NCI-H2029 (cell line): ENCODE measurements at regions not wholly inside any gene's neighbourhood (a gene's known extent, or its start where the extent isn't known, plus 50 kb on each side); places are given as distances from the start of the nearest gene placed in this dataset.
"Not testable (repeated sequence)": the region's sequence is repeated elsewhere in the genome, so short reads cannot be mapped to it uniquely, and the experiment has no call there.

Experiments
- DNase-seq: peaks from one replicate; lab custom pipeline; 2025; lab: John Stamatoyannopoulos, UW

- no peak for DNase-seq
These were observed 297.7 kb upstream of the NUDT12 start for GRCh38 chr5:103860327-103860726.

- DNase-seq, result not testable (repeated sequence)
These were observed 295.8 kb upstream of the NUDT12 start for GRCh38 chr5:103858367-103858766.

- no peak for DNase-seq
These were observed 288.5 kb upstream of the NUDT12 start for GRCh38 chr5:103851091-103851490.

GRCh38 chr5:103849934-103850333 lies 287.3 kb upstream of the NUDT12 start:
- no peak for DNase-seq

GRCh38 chr5:103847060-103847459 lies 284.5 kb upstream of the NUDT12 start:
- DNase-seq, result no peak

- no peak for DNase-seq
These were observed 280.3 kb upstream of the NUDT12 start for GRCh38 chr5:103842936-103843335.

- no peak for DNase-seq
These were observed 278.0 kb upstream of the NUDT12 start for GRCh38 chr5:103840600-103840999.

GRCh38 chr5:103834216-103834615 lies 271.6 kb upstream of the NUDT12 start:
- DNase-seq, result no peak

GRCh38 chr5:103829585-103829984 lies 267.0 kb upstream of the NUDT12 start:
- no peak for DNase-seq

- no peak for DNase-seq
These were observed 265.4 kb upstream of the NUDT12 start for GRCh38 chr5:103827976-103828375.

GRCh38 chr5:103821361-103821760 lies 258.8 kb upstream of the NUDT12 start:
- no peak for DNase-seq

GRCh38 chr5:103808464-103809106 lies 246.0 kb upstream of the NUDT12 start:
- peak; percentile 48 for DNase-seq

- no peak for DNase-seq
These were observed 242.1 kb upstream of the NUDT12 start for GRCh38 chr5:103804711-103805110.

GRCh38 chr5:103801681-103802080 lies 239.1 kb upstream of the NUDT12 start:
- no peak for DNase-seq

GRCh38 chr5:103800741-103801495 lies 238.3 kb upstream of the NUDT12 start:
- DNase-seq, result peak; percentile 8

- no peak for DNase-seq
These were observed 231.1 kb upstream of the NUDT12 start for GRCh38 chr5:103793595-103794182.

GRCh38 chr5:103785569-103785968 lies 223.0 kb upstream of the NUDT12 start:
- no peak for DNase-seq

- no peak for DNase-seq
These were observed 221.1 kb upstream of the NUDT12 start for GRCh38 chr5:103783669-103784068.

- DNase-seq, result no peak
These were observed 218.2 kb upstream of the NUDT12 start for GRCh38 chr5:103780794-103781193.

- no peak for DNase-seq
These were observed 212.1 kb upstream of the NUDT12 start for GRCh38 chr5:103774721-103775120.

- DNase-seq, result no peak
These were observed 209.7 kb upstream of the NUDT12 start for GRCh38 chr5:103772248-103772647.

- no peak for DNase-seq
These were observed 201.8 kb upstream of the NUDT12 start for GRCh38 chr5:103764403-103764802.

GRCh38 chr5:103758996-103759395 lies 196.4 kb upstream of the NUDT12 start:
- DNase-seq, result no peak
